ENCODE measurements at regions not wholly inside any gene's neighbourhood (a gene's known extent, or its start where the extent isn't known, plus 50 kb on each side); places are given as distances from the start of the nearest gene placed in this dataset.

GRCh38 chr11:71086687-71087258, 165.6 kb downstream of the SHANK2 start:
- H3K27me3 ChIP-seq (ENCODE audit: insufficient read depth, low read length) = no peaks in the 10 kb centered on the region
- H3K36me3 ChIP-seq (ENCODE audit: insufficient read depth, low read length) = no peaks in the 10 kb centered on the region
- Mint-ChIP-seq H3K4me1 (no peaks in the 10 kb centered on the region), H3K27ac (no peak overlapping the region), H3K4me3 (no peak overlapping the region), H3K9me3 (no peaks in the 10 kb centered on the region), H3K36me3 (no peaks in the 10 kb centered on the region), H3K27me3 (peaks cover 1 to 2% of the 10 kb centered on the region in 2 donors)
- H3K27ac ChIP-seq (ENCODE audit: low read depth, low read length) = no peak overlapping the region
- ChIA-PET CTCF (ENCODE audit: partially characterized antibody) (interaction anchor here (1.1 kb wide), 1 partner anchor 366 kb away, joined by 5 read pairs; the partner anchor contains the start of gene NADSYN1), POLR2A (ENCODE audit: partially characterized antibody) (no interaction called here)
- intact Hi-C loops (cut with micrococcal nuclease) = no loop called here
- no peaks in the 10 kb centered on the region for H3K4me1 ChIP-seq (ENCODE audit: insufficient read depth, low read length)
- no peak overlapping the region for H3K4me3 ChIP-seq (ENCODE audit: low read length in 2 of 2)
- H3K9me3 ChIP-seq (ENCODE audit: control insufficient read depth in 1 of 2, low read length in 2 of 2) = no peaks in the 10 kb centered on the region
- DNase-seq = no peak

- Histone ChIP-seq H3K4me1 (ENCODE audit: insufficient read depth, low read length) (no peaks in the 10 kb centered on the region), H3K27ac (ENCODE audit: low read depth, low read length) (no peak overlapping the region), H3K4me3 (ENCODE audit: low read length in 2 of 2) (no peak overlapping the region), H3K36me3 (ENCODE audit: insufficient read depth, low read length) (no peaks in the 10 kb centered on the region), H3K9me3 (ENCODE audit: control insufficient read depth in 1 of 2, low read length in 2 of 2) (no peaks in the 10 kb centered on the region), H3K27me3 (ENCODE audit: insufficient read depth, low read length) (no peaks in the 10 kb centered on the region)
- no peak overlapping the region for H3K4me3 Mint-ChIP-seq
- POLR2A ChIA-PET (ENCODE audit: partially characterized antibody) = no interaction called here
- peaks cover 0 to 2% (median 0%) of the 10 kb centered on the region in 8 donors for H3K9me3 Mint-ChIP-seq
- H3K27me3 Mint-ChIP-seq = peaks cover 0 to 2% of the 10 kb centered on the region in 2 donors
- no peaks in the 10 kb centered on the region for H3K4me1 Mint-ChIP-seq
- H3K27ac Mint-ChIP-seq = no peak overlapping the region
- CTCF ChIA-PET (ENCODE audit: partially characterized antibody) = no interaction called here
- no peaks in the 10 kb centered on the region for H3K36me3 Mint-ChIP-seq
- DNase-seq = no peak
- intact Hi-C loops (cut with micrococcal nuclease) = no loop called here
These were observed 167.9 kb downstream of the SHANK2 start for GRCh38 chr11:71084306-71085012.

- no peak overlapping the region for H3K27ac Mint-ChIP-seq
- intact Hi-C loops (cut with micrococcal nuclease) = no loop called here
- ChIA-PET POLR2A (ENCODE audit: partially characterized antibody) (no interaction called here), CTCF (ENCODE audit: partially characterized antibody) (no interaction called here)
- H3K36me3 Mint-ChIP-seq = no peaks in the 10 kb centered on the region
- H3K9me3 Mint-ChIP-seq = peaks cover 0 to 6% (median 0%) of the 10 kb centered on the region in 8 donors
- H3K4me1 Mint-ChIP-seq = no peaks in the 10 kb centered on the region
- Histone ChIP-seq H3K27me3 (ENCODE audit: insufficient read depth, low read length) (no peaks in the 10 kb centered on the region), H3K4me3 (ENCODE audit: low read length in 2 of 2) (no peak overlapping the region), H3K36me3 (ENCODE audit: insufficient read depth, low read length) (no peaks in the 10 kb centered on the region), H3K27ac (ENCODE audit: low read depth, low read length) (no peak overlapping the region), H3K4me1 (ENCODE audit: insufficient read depth, low read length) (no peaks in the 10 kb centered on the region), H3K9me3 (ENCODE audit: control insufficient read depth in 1 of 2, low read length in 2 of 2) (no peaks in the 10 kb centered on the region)
- peaks cover 0 to 3% of the 10 kb centered on the region in 2 donors for H3K27me3 Mint-ChIP-seq
- no peak for DNase-seq
- no peak overlapping the region for H3K4me3 Mint-ChIP-seq
These were observed 169.3 kb downstream of the SHANK2 start for GRCh38 chr11:71083105-71083504.

GRCh38 chr11:71082454-71082853, 169.9 kb downstream of the SHANK2 start:
- Histone ChIP-seq H3K36me3 (ENCODE audit: insufficient read depth, low read length) (no peaks in the 10 kb centered on the region), H3K4me1 (ENCODE audit: insufficient read depth, low read length) (no peaks in the 10 kb centered on the region), H3K27ac (ENCODE audit: low read depth, low read length) (no peak overlapping the region), H3K9me3 (ENCODE audit: control insufficient read depth in 1 of 2, low read length in 2 of 2) (no peaks in the 10 kb centered on the region), H3K4me3 (ENCODE audit: low read length in 2 of 2) (no peak overlapping the region), H3K27me3 (ENCODE audit: insufficient read depth, low read length) (no peaks in the 10 kb centered on the region)
- ChIA-PET POLR2A (ENCODE audit: partially characterized antibody) (no interaction called here), CTCF (ENCODE audit: partially characterized antibody) (no interaction called here)
- Mint-ChIP-seq H3K36me3 (no peaks in the 10 kb centered on the region), H3K4me3 (no peak overlapping the region), H3K9me3 (peaks cover 0 to 9% (median 0%) of the 10 kb centered on the region in 8 donors), H3K4me1 (no peaks in the 10 kb centered on the region), H3K27ac (no peak overlapping the region), H3K27me3 (peaks cover 0 to 3% of the 10 kb centered on the region in 2 donors)
- no peak for DNase-seq
- intact Hi-C loops (cut with micrococcal nuclease) = no loop called here

DNA sequence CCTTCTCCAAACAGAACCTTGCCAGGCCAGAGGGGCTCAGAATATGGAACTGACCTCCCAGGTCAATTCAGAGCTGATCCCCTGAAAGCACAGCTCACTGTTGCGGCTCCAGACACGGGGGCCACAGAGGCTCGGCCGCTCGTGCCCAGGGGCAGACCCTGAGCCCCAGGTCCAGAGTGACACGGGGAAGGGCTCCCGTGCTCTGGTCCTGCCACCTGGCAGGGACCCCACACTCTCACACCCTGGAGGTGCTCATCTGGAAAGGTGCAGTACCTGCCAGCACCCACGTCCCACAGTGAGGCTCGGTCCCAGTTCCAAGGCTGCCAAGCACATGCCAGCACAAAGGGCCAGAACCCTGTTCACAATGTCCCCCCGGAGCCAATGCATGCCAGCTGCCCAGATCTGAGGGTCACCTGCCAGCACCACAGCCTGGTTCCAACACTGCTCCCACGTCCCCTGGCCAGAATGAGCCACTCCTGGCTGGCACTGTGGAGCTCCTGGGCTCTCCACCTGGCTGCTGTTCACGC, 170.6 kb downstream of the SHANK2 start:
- H3K9me3 ChIP-seq (ENCODE audit: control insufficient read depth in 1 of 2, low read length in 2 of 2) = no peaks in the 10 kb centered on the region
- no peaks in the 10 kb centered on the region for H3K4me1 Mint-ChIP-seq
- peaks cover 3 to 5% of the 10 kb centered on the region in 2 donors for H3K27me3 Mint-ChIP-seq
- no peak overlapping the region for H3K27ac Mint-ChIP-seq
- POLR2A ChIA-PET (ENCODE audit: partially characterized antibody) = no interaction called here
- H3K4me1 ChIP-seq (ENCODE audit: insufficient read depth, low read length) = no peaks in the 10 kb centered on the region
- no peak for DNase-seq
- H3K36me3 ChIP-seq (ENCODE audit: insufficient read depth, low read length) = no peaks in the 10 kb centered on the region
- no peaks in the 10 kb centered on the region for H3K27me3 ChIP-seq (ENCODE audit: insufficient read depth, low read length)
- no peak overlapping the region for H3K4me3 Mint-ChIP-seq
- no peak overlapping the region for H3K4me3 ChIP-seq (ENCODE audit: low read length in 2 of 2)
- H3K9me3 Mint-ChIP-seq = peaks cover 0 to 11% (median 0%) of the 10 kb centered on the region in 8 donors
- no peak overlapping the region for H3K27ac ChIP-seq (ENCODE audit: low read depth, low read length)
- no peaks in the 10 kb centered on the region for H3K36me3 Mint-ChIP-seq
- CTCF ChIA-PET (ENCODE audit: partially characterized antibody) = no interaction called here
- intact Hi-C loops (cut with micrococcal nuclease) = no loop called here

GRCh38 chr11:71080239-71081097, 171.9 kb downstream of the SHANK2 start:
- H3K27ac Mint-ChIP-seq = no peak overlapping the region
- no peaks in the 10 kb centered on the region for H3K36me3 ChIP-seq (ENCODE audit: insufficient read depth, low read length)
- intact Hi-C loops (cut with micrococcal nuclease) = no loop called here
- no peak for DNase-seq
- no peaks in the 10 kb centered on the region for H3K4me1 ChIP-seq (ENCODE audit: insufficient read depth, low read length)
- no peaks in the 10 kb centered on the region for H3K27me3 ChIP-seq (ENCODE audit: insufficient read depth, low read length)
- no peak overlapping the region for H3K27ac ChIP-seq (ENCODE audit: low read depth, low read length)
- no peaks in the 10 kb centered on the region for H3K4me1 Mint-ChIP-seq
- no peaks in the 10 kb centered on the region for H3K9me3 ChIP-seq (ENCODE audit: control insufficient read depth in 1 of 2, low read length in 2 of 2)
- ChIA-PET CTCF (ENCODE audit: partially characterized antibody) (no interaction called here), POLR2A (ENCODE audit: partially characterized antibody) (no interaction called here)
- H3K27me3 Mint-ChIP-seq = peaks cover 3 to 5% of the 10 kb centered on the region in 2 donors
- H3K4me3 ChIP-seq (ENCODE audit: low read length in 2 of 2) = no peak overlapping the region
- H3K36me3 Mint-ChIP-seq = no peaks in the 10 kb centered on the region
- H3K4me3 Mint-ChIP-seq = no peak overlapping the region
- H3K9me3 Mint-ChIP-seq = peaks cover 0 to 12% (median 0%) of the 10 kb centered on the region in 8 donors

- Mint-ChIP-seq H3K4me3 (peak overlapping the region in 1 of 8 donors; percentile 20), H3K36me3 (no peaks in the 10 kb centered on the region), H3K27me3 (peaks cover 3 to 5% of the 10 kb centered on the region in 2 donors), H3K27ac (no peak overlapping the region), H3K9me3 (peaks cover 0 to 12% (median 0%) of the 10 kb centered on the region in 8 donors), H3K4me1 (no peaks in the 10 kb centered on the region)
- POLR2A ChIA-PET (ENCODE audit: partially characterized antibody) = no interaction called here
- DNase-seq = no peak
- Histone ChIP-seq H3K4me1 (ENCODE audit: insufficient read depth, low read length) (no peaks in the 10 kb centered on the region), H3K4me3 (ENCODE audit: low read length in 2 of 2) (no peak overlapping the region), H3K9me3 (ENCODE audit: control insufficient read depth in 1 of 2, low read length in 2 of 2) (no peaks in the 10 kb centered on the region), H3K36me3 (ENCODE audit: insufficient read depth, low read length) (no peaks in the 10 kb centered on the region), H3K27me3 (ENCODE audit: insufficient read depth, low read length) (no peaks in the 10 kb centered on the region), H3K27ac (ENCODE audit: low read depth, low read length) (no peak overlapping the region)
- intact Hi-C loops (cut with micrococcal nuclease) = no loop called here
- CTCF ChIA-PET (ENCODE audit: partially characterized antibody) = no interaction called here
These were observed 172.6 kb downstream of the SHANK2 start for GRCh38 chr11:71079795-71080194.

Data from CD4-positive, alpha-beta memory T cell (primary cell).